ENCODE measurements at regions not wholly inside any gene's neighbourhood (a gene's known extent, or its start where the extent isn't known, plus 50 kb on each side); places are given as distances from the start of the nearest gene placed in this dataset.

GRCh38 chr7:91777522-91777921 is 103.0 kb downstream of the MTERF1 start:
- Histone ChIP-seq H3K9me3 (ENCODE audit: control insufficient read depth, insufficient read depth, low read depth, low read length) (no peaks in the 10 kb centered on the region), H3K27ac (ENCODE audit: extremely low read depth, low read depth, low read length) (no peak overlapping the region), H3K4me3 (ENCODE audit: low read depth, low read length) (no peak overlapping the region), H3K4me1 (ENCODE audit: control insufficient read depth, insufficient read depth, low read length) (no peaks in the 10 kb centered on the region), H3K36me3 (ENCODE audit: control insufficient read depth in 2 of 2, insufficient read depth in 1 of 2, low read length in 2 of 2) (no peaks in the 10 kb centered on the region)
- ChIA-PET CTCF (interaction anchor here (0.9 kb wide), 1 partner anchor 8 kb away, joined by 8 read pairs; no protein-coding TSS in a partner anchor), POLR2A (no interaction called here)
- no peak for TF ChIP-seq HOXD13 (CRISPR knock-in tag; IDR thresholded peaks at IDR 0.05; ENCODE audit: borderline replicate concordance)

GRCh38 chr7:91778416-91778815 is 102.1 kb downstream of the MTERF1 start:
- H3K9me3 ChIP-seq (ENCODE audit: control insufficient read depth, insufficient read depth, low read depth, low read length) = no peaks in the 10 kb centered on the region
- no peaks in the 10 kb centered on the region for H3K4me1 ChIP-seq (ENCODE audit: control insufficient read depth, insufficient read depth, low read length)
- H3K36me3 ChIP-seq (ENCODE audit: control insufficient read depth in 2 of 2, insufficient read depth in 1 of 2, low read length in 2 of 2) = no peaks in the 10 kb centered on the region
- H3K27ac ChIP-seq (ENCODE audit: extremely low read depth, low read depth, low read length) = no peak overlapping the region
- ChIA-PET CTCF (interaction anchor here (0.6 kb wide), 1 partner anchor 696 kb away, joined by 3 read pairs; no protein-coding TSS in a partner anchor), POLR2A (no interaction called here)
- TF ChIP-seq ZNF660 (tag by site-specific recombination; IDR thresholded peaks at IDR 0.05) (no peak), ZNF184 (tag by site-specific recombination; IDR thresholded peaks at IDR 0.05) (no peak), ZNF423 (tag by site-specific recombination; IDR thresholded peaks at IDR 0.05) (no peak)
- H3K4me3 ChIP-seq (ENCODE audit: low read depth, low read length) = no peak overlapping the region

- H3K9me3 ChIP-seq (ENCODE audit: control insufficient read depth, insufficient read depth, low read depth, low read length) = no peaks in the 10 kb centered on the region
- ChIA-PET CTCF (interaction anchor here (1.0 kb wide), 1 partner anchor 688 kb away, joined by 3 read pairs; no protein-coding TSS in a partner anchor), POLR2A (no interaction called here)
Observed at GRCh38 chr7:91780521-91780920, 100.0 kb downstream of the MTERF1 start.

DNA sequence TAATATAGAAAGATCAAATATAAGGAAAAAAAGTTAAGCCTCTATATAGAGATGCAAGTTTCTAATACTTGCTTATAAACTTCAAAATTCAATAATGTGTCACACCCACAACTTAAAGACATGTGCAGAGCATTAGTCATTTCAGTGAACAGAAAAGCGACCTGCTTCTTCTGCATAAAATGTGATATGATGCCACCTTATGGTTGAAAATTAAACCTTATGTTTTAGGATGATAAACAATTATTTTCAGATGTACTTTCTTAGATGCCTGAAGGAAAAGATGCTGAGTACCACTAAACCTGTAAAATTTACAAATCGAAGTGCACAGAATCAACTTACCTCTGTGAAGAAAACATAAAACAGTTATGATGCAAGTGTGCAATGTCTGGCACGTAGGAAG is 96.0 kb downstream of the MTERF1 start:
- H3K27ac ChIP-seq (ENCODE audit: extremely low read depth, low read depth, low read length) = no peak overlapping the region
- ChIA-PET POLR2A (no interaction called here), CTCF (interaction anchor here (0.6 to 2.1 kb wide), 15 partner anchors 19 to 1356 kb away, joined by 3 to 13 read pairs (median 3); partner anchors contain the start of gene AKAP9)
- peak; percentile 51 for TF ChIP-seq ZNF654 (tag by site-specific recombination; IDR thresholded peaks at IDR 0.05; ENCODE audit: low read depth)
- TF ChIP-seq, protein P1, sequence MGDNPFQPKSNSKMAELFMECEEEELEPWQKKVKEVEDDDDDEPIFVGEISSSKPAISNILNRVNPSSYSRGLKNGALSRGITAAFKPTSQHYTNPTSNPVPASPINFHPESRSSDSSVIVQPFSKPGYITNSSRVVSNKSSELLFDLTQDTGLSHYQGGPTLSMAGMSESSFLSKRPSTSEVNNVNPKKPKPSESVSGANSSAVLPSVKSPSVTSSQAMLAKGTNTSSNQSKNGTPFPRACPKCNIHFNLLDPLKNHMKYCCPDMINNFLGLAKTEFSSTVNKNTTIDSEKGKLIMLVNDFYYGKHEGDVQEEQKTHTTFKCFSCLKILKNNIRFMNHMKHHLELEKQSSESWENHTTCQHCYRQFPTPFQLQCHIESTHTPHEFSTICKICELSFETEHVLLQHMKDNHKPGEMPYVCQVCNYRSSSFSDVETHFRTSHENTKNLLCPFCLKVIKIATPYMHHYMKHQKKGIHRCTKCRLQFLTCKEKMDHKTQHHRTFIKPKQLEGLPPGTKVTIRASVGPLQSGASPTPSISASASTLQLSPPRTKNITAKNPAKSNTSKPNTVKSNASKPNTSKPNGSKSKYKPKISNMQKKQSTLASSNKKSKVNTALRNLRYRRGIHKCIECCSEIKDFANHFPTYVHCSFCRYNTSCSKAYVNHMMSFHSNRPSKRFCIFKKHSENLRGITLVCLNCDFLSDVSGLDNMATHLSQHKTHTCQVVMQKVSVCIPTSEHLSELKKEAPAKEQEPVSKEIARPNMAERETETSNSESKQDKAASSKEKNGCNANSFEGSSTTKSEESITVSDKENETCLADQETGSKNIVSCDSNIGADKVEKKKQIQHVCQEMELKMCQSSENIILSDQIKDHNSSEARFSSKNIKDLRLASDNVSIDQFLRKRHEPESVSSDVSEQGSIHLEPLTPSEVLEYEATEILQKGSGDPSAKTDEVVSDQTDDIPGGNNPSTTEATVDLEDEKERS (tag by site-specific recombination; IDR thresholded peaks at IDR 0.05) = no peak
- no peak for TF ChIP-seq ZNF555 (tag by site-specific recombination; conservative IDR thresholded peaks at IDR 0.05)
- TF ChIP-seq HOXD13 (CRISPR knock-in tag; IDR thresholded peaks at IDR 0.05; ENCODE audit: borderline replicate concordance) = no peak
- H3K9me3 ChIP-seq (ENCODE audit: control insufficient read depth, insufficient read depth, low read depth, low read length) = no peaks in the 10 kb centered on the region
- H3K36me3 ChIP-seq (ENCODE audit: control insufficient read depth in 2 of 2, insufficient read depth in 1 of 2, low read length in 2 of 2) = no peaks in the 10 kb centered on the region
- no peaks in the 10 kb centered on the region for H3K4me1 ChIP-seq (ENCODE audit: control insufficient read depth, insufficient read depth, low read length)
- H3K4me3 ChIP-seq (ENCODE audit: low read depth, low read length) = no peak overlapping the region

More at GRCh38 chr7:91780521-91780920, 100.0 kb downstream of the MTERF1 start:
- no peak overlapping the region for H3K4me3 ChIP-seq (ENCODE audit: low read depth, low read length)
- H3K4me1 ChIP-seq (ENCODE audit: control insufficient read depth, insufficient read depth, low read length) = no peaks in the 10 kb centered on the region
- no peak overlapping the region for H3K27ac ChIP-seq (ENCODE audit: extremely low read depth, low read depth, low read length)
- H3K36me3 ChIP-seq (ENCODE audit: control insufficient read depth in 2 of 2, insufficient read depth in 1 of 2, low read length in 2 of 2) = no peaks in the 10 kb centered on the region
- TF ChIP-seq ZNF174 (tag by site-specific recombination; IDR thresholded peaks at IDR 0.05) = no peak
- no peak for TF ChIP-seq ZBTB1 (tag by site-specific recombination; IDR thresholded peaks at IDR 0.05)
- no peak for TF ChIP-seq OVOL3 (tag by site-specific recombination; IDR thresholded peaks at IDR 0.05)
- no peak for TF ChIP-seq GLI2 (tag by site-specific recombination; IDR thresholded peaks at IDR 0.05; ENCODE audit: borderline replicate concordance, low read depth)
- no peak for TF ChIP-seq PRDM1 (tag by site-specific recombination; IDR thresholded peaks at IDR 0.05)
- TF ChIP-seq, protein P2, sequence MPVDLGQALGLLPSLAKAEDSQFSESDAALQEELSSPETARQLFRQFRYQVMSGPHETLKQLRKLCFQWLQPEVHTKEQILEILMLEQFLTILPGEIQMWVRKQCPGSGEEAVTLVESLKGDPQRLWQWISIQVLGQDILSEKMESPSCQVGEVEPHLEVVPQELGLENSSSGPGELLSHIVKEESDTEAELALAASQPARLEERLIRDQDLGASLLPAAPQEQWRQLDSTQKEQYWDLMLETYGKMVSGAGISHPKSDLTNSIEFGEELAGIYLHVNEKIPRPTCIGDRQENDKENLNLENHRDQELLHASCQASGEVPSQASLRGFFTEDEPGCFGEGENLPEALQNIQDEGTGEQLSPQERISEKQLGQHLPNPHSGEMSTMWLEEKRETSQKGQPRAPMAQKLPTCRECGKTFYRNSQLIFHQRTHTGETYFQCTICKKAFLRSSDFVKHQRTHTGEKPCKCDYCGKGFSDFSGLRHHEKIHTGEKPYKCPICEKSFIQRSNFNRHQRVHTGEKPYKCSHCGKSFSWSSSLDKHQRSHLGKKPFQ (tag by site-specific recombination; IDR thresholded peaks at IDR 0.05) = no peak
- no peak for TF ChIP-seq ZNF354C (tag by site-specific recombination; IDR thresholded peaks at IDR 0.05; ENCODE audit: borderline replicate concordance, low read depth)
- TF ChIP-seq ZNF654 (tag by site-specific recombination; IDR thresholded peaks at IDR 0.05; ENCODE audit: low read depth) = no peak
- TF ChIP-seq ZNF768 (tag by site-specific recombination; IDR thresholded peaks at IDR 0.05) = no peak
- TF ChIP-seq ZNF514 (tag by site-specific recombination; IDR thresholded peaks at IDR 0.05) = no peak
- no peak for TF ChIP-seq ZNF335 (tag by site-specific recombination; conservative IDR thresholded peaks at IDR 0.05)
